Heart left ventricle (tissue), 13 donors: ENCODE measurements at regions not wholly inside any gene's neighbourhood (a gene's known extent, or its start where the extent isn't known, plus 50 kb on each side); places are given as distances from the start of the nearest gene placed in this dataset.

Experiments used
- CTCF ChIP-seq, 12 donors: fragments of 200-600 bp; sonication (generic) in 4 of 12; IDR thresholded peaks; one replicate each; pipeline versions ENCODE4 v1.5.0 to v1.8.0; 2018 to 2022; ENCODE audit warnings: antibody characterized with exemption in 12 of 12, mild to moderate bottlenecking in 5 of 12
- POLR2A ChIP-seq, 2 donors: fragments of 450-650 bp; IDR thresholded peaks; one replicate each; pipeline ENCODE4 v1.6.1; 2017; ENCODE audit warnings: antibody characterized with exemption in 2 of 2, mild to moderate bottlenecking in 2 of 2, moderate library complexity in 2 of 2
- donor health status: ischemic (EF 13 %, LVEDD 7.1; RV severe dilation, severe dysfunction).
- donor health status: DM: no; HTN: yes; CAD: no.
- donor health status: DM: no; HTN: no; CAD: no.
- donor health status: ischemic (EF 25% LVEDD 6.9; RV normal size, moderate dysfunction).
- donor health status: ischemic (EF 25% LVEDD 5.7; RV mildly dilated, moderate dysfunction).
- donor health status: ischemic (EF 35%, LVEDD 5.7; RV mildly dilated, moderate dysfunction).
- donor health status: nonischemic (EF 11% LVEDD 7.7; RV severe dilation, severe dysfunction).
- donor health status: DM: yes; HTN: yes; CAD: no.
- donor health status: PGD.
- donor health status: ischemic (EF 29% LVEDD 5.4; RV normal size, mild dysfunction).
- donor health status: nonischemic (EF 23%, LVEDD 6.1; RV moderate dilation, normal function).

GRCh38 chr4:138904793-138905192 lies 110.8 kb upstream of the NOCT start:
- TF ChIP-seq POLR2A (IDR thresholded peaks at IDR 0.05): no peak
- no peak for TF ChIP-seq CTCF (IDR thresholded peaks at IDR 0.05)
